CD14-positive monocyte (primary cell): ENCODE measurements at regions not wholly inside any gene's neighbourhood (a gene's known extent, or its start where the extent isn't known, plus 50 kb on each side); places are given as distances from the start of the nearest gene placed in this dataset.

ENCODE experiments used
- DNase-seq, 3 donors: peaks; one replicate each; pipeline ENCODE4 v3.0.0-alpha.2; 2011 to 2022
- H2AFZ ChIP-seq: 2 replicates; pipeline ENCODE4 v1.6.0; 2012; ENCODE audit warnings: mild to moderate bottlenecking, low read depth, low read length, inconsistent platforms; ENCODE audit not compliant: insufficient read depth, poor library complexity, severe bottlenecking
- H3K27ac ChIP-seq, 2 donors: 1 replicate in 1 of 2; 2 replicates in 1 of 2; pipeline ENCODE4 v1.5.1; 2012 to 2013; ENCODE audit warnings: low read length in 2 of 2, control low read depth in 1 of 2, inconsistent platforms in 1 of 2, low read depth in 1 of 2, mild to moderate bottlenecking in 1 of 2
- H3K27me3 ChIP-seq, 2 donors: one replicate each; pipeline versions ENCODE4 v1.6.0 to v1.6.1; 2011 to 2013; ENCODE audit warnings: low read length in 2 of 2; ENCODE audit not compliant: control insufficient read depth in 2 of 2, insufficient read depth in 2 of 2
- H3K36me3 ChIP-seq, 2 donors: replicated peaks in 1 of 2; 1 replicate in 1 of 2; 2 replicates in 1 of 2; pipeline versions ENCODE4 v1.5.1 to v1.6.1; 2012 to 2013; ENCODE audit warnings: low read length in 2 of 2, control low read depth in 1 of 2, inconsistent platforms in 1 of 2, mild to moderate bottlenecking in 1 of 2; ENCODE audit not compliant: insufficient read depth in 2 of 2, control insufficient read depth in 1 of 2
- H3K4me1 ChIP-seq, 2 donors: 1 replicate in 1 of 2; 2 replicates in 1 of 2; pipeline versions ENCODE4 v1.5.1 to v1.6.1; 2012 to 2013; ENCODE audit warnings: low read length in 2 of 2, control low read depth in 1 of 2, inconsistent platforms in 1 of 2, mild to moderate bottlenecking in 1 of 2, moderate library complexity in 1 of 2; ENCODE audit not compliant: insufficient read depth in 2 of 2, control insufficient read depth in 1 of 2
- H3K4me2 ChIP-seq: replicated peaks from 2 replicates; pipeline ENCODE3; 2012; ENCODE audit warnings: low read length, moderate library complexity, mild to moderate bottlenecking; ENCODE audit not compliant: poor library complexity, severe bottlenecking; ENCODE audit errors: extremely low read depth
- H3K4me3 ChIP-seq, 3 experiments: fragments of 200-600 bp in 1 of 3; sonication (generic) in 1 of 3; replicated peaks in 1 of 3; 1 replicate in 2 of 3; 2 replicates in 1 of 3; pipeline ENCODE4 v1.5.1; 2011 to 2013; ENCODE audit warnings: low read length in 3 of 3, mild to moderate bottlenecking in 3 of 3, control low read depth in 2 of 3, low read depth in 2 of 3, inconsistent platforms in 1 of 3, moderate library complexity in 1 of 3
- H3K79me2 ChIP-seq: 2 replicates; pipeline ENCODE4 v1.6.0; 2012; ENCODE audit warnings: mild to moderate bottlenecking, control low read depth, inconsistent platforms, low read length, moderate library complexity; ENCODE audit not compliant: insufficient read depth
- H3K9ac ChIP-seq: 2 replicates; pipeline ENCODE4 v1.6.0; 2017; ENCODE audit warnings: low read length, mild to moderate bottlenecking; ENCODE audit not compliant: insufficient read depth, poor library complexity, severe bottlenecking
- H3K9me3 ChIP-seq, 2 donors: replicated peaks in 1 of 2; 1 replicate in 1 of 2; 2 replicates in 1 of 2; pipeline versions ENCODE4 v1.5.1 to v1.6.1; 2012 to 2013; ENCODE audit warnings: low read length in 2 of 2, control low read depth in 1 of 2; ENCODE audit not compliant: control insufficient read depth in 1 of 2, insufficient read depth in 1 of 2
- H4K20me1 ChIP-seq: 2 replicates; pipeline ENCODE4 v1.6.0; 2012; ENCODE audit warnings: mild to moderate bottlenecking, low read length, control low read depth, moderate library complexity; ENCODE audit not compliant: insufficient read depth
- H3K27ac Mint-ChIP-seq, 7 donors: one replicate each; pipeline ENCODE4 v1.8.0; 2020; ENCODE audit warnings: mild to moderate bottlenecking in 7 of 7, mixed read lengths in 7 of 7, moderate library complexity in 6 of 7, inconsistent platforms in 2 of 7
- H3K27me3 Mint-ChIP-seq, 3 donors: one replicate each; pipeline ENCODE4 v1.8.0; 2021 to 2022; ENCODE audit warnings: low read depth in 3 of 3, mild to moderate bottlenecking in 3 of 3, mixed read lengths in 3 of 3, moderate library complexity in 3 of 3, inconsistent platforms in 1 of 3
- H3K36me3 Mint-ChIP-seq, 2 donors: one replicate each; pipeline ENCODE4 v1.8.0; 2020; ENCODE audit warnings: mixed read lengths in 2 of 2, inconsistent platforms in 1 of 2, mild to moderate bottlenecking in 1 of 2
- H3K4me1 Mint-ChIP-seq: one replicate; pipeline ENCODE4 v1.8.0; 2020; ENCODE audit warnings: mild to moderate bottlenecking, mixed read lengths
- H3K4me3 Mint-ChIP-seq, 2 donors: one replicate each; pipeline ENCODE4 v1.8.0; 2020; ENCODE audit warnings: mild to moderate bottlenecking in 2 of 2, mixed read lengths in 2 of 2, moderate library complexity in 1 of 2
- H3K9me3 Mint-ChIP-seq, 7 donors: one replicate each; pipeline ENCODE4 v1.8.0; 2020 to 2022; ENCODE audit warnings: mixed read lengths in 7 of 7, mild to moderate bottlenecking in 6 of 7, moderate library complexity in 6 of 7, inconsistent platforms in 2 of 7
- WGBS: methylation state at CpG from one replicate; pipeline ENCODE4 v1.1.5; 2013; ENCODE audit warnings: missing lambda C conversion rate; ENCODE audit not compliant: insufficient coverage; 5-methylcytosine and 5-hydroxymethylcytosine counted together
- intact Hi-C, 2 donors: fragments of 100-400 bp; cut with micrococcal nuclease; formaldehyde crosslinking; loops; one replicate each; pipeline versions ENCODE4 v1.15.0 to v1.15.1; 2023
- TF ChIP-seq, protein P1 (sequence below): fragments of 200-600 bp; IDR thresholded peaks from one replicate; pipeline ENCODE4 v1.8.0; 2022; ENCODE audit warnings: antibody characterized with exemption, mild to moderate bottlenecking

DNA sequence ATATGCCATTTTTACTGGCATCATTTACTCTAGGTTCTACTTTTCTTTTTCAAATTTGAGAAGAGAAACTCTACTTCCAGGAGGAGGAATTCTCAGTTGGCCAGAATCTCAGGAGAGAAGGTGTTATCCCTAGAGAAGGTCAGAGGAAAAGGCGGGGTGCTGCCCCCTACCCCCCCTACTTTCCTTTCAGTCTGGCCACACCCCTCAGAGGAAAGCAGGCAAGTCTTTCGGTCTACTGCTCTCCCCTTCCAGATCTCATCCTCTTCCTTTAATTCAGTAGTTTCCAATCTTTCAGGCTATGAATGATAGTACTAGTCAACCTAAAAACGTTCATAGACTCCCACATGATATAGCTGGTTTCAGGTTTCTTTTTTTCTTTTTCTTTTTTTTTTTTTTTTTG, 366.5 kb upstream of the TBL1XR1 start:
- Histone ChIP-seq H3K9me3 (no peaks in the 10 kb centered on the region), H3K27ac (no peak overlapping the region), H3K9ac (no peak overlapping the region), H3K27me3 (no peaks in the 10 kb centered on the region), H3K36me3 (no peaks in the 10 kb centered on the region), H3K4me1 (no peaks in the 10 kb centered on the region), H3K4me3 (no peak overlapping the region), H3K79me2 (no peaks in the 10 kb centered on the region), H2AFZ (no peak overlapping the region), H3K4me2 (no peak overlapping the region), H4K20me1 (no peaks in the 10 kb centered on the region)
- no peaks in the 10 kb centered on the region for H3K36me3 Mint-ChIP-seq
- peaks cover 0 to 2% (median 0%) of the 10 kb centered on the region in 3 donors for H3K27me3 Mint-ChIP-seq
- no peak overlapping the region for H3K4me3 Mint-ChIP-seq
- H3K4me1 Mint-ChIP-seq = no peaks in the 10 kb centered on the region
- TF ChIP-seq, protein P1, sequence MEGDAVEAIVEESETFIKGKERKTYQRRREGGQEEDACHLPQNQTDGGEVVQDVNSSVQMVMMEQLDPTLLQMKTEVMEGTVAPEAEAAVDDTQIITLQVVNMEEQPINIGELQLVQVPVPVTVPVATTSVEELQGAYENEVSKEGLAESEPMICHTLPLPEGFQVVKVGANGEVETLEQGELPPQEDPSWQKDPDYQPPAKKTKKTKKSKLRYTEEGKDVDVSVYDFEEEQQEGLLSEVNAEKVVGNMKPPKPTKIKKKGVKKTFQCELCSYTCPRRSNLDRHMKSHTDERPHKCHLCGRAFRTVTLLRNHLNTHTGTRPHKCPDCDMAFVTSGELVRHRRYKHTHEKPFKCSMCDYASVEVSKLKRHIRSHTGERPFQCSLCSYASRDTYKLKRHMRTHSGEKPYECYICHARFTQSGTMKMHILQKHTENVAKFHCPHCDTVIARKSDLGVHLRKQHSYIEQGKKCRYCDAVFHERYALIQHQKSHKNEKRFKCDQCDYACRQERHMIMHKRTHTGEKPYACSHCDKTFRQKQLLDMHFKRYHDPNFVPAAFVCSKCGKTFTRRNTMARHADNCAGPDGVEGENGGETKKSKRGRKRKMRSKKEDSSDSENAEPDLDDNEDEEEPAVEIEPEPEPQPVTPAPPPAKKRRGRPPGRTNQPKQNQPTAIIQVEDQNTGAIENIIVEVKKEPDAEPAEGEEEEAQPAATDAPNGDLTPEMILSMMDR = no peak
- intact Hi-C loops = no loop called here
- no peak for DNase-seq
- WGBS = no CpG with 5 or more reads among the region's 3 CpGs
- H3K9me3 Mint-ChIP-seq = no peaks in the 10 kb centered on the region
- no peak overlapping the region for H3K27ac Mint-ChIP-seq

DNA sequence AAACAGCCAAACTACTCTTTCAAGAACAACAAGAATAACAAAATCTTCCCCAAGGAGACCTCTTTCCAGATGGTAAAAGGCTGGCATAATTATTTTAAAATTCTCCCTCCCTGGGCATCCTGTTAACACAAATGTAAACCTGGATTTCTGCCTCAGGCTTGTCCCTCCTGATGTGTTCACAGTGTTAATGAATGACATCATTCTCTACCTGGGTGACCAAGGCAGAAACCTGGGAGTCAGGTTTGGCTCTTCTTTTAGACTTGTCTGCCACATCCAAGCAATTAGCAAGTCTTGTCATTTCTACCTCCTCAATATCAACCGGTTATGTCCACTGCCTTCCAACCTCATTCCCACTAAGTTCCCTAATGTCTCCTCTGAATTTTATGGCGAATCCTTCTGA, 368.7 kb upstream of the TBL1XR1 start:
- Mint-ChIP-seq H3K27me3 (peaks cover 0 to 2% (median 0%) of the 10 kb centered on the region in 3 donors), H3K4me3 (no peak overlapping the region), H3K27ac (no peak overlapping the region), H3K36me3 (no peaks in the 10 kb centered on the region), H3K4me1 (peaks cover 15% of the 10 kb centered on the region), H3K9me3 (peaks cover 0 to 4% (median 0%) of the 10 kb centered on the region in 7 donors)
- TF ChIP-seq, protein P1 = no peak
- no peak overlapping the region for H3K4me2 ChIP-seq
- intact Hi-C loops = no loop called here
- DNase-seq = no peak
- H3K4me3 ChIP-seq = no peak overlapping the region
- no peak overlapping the region for H2AFZ ChIP-seq
- no peaks in the 10 kb centered on the region for H3K9me3 ChIP-seq
- H3K27ac ChIP-seq = no peak overlapping the region
- WGBS = no CpG with 5 or more reads among the region's 2 CpGs
- no peaks in the 10 kb centered on the region for H3K27me3 ChIP-seq
- no peaks in the 10 kb centered on the region for H3K79me2 ChIP-seq
- no peak overlapping the region for H3K9ac ChIP-seq
- peaks cover 12 to 15% of the 10 kb centered on the region in 2 donors for H3K4me1 ChIP-seq
- H3K36me3 ChIP-seq = no peaks in the 10 kb centered on the region
- no peaks in the 10 kb centered on the region for H4K20me1 ChIP-seq
